ENCODE measurements at regions not wholly inside any gene's neighbourhood (a gene's known extent, or its start where the extent isn't known, plus 50 kb on each side); places are given as distances from the start of the nearest gene placed in this dataset.

DNA sequence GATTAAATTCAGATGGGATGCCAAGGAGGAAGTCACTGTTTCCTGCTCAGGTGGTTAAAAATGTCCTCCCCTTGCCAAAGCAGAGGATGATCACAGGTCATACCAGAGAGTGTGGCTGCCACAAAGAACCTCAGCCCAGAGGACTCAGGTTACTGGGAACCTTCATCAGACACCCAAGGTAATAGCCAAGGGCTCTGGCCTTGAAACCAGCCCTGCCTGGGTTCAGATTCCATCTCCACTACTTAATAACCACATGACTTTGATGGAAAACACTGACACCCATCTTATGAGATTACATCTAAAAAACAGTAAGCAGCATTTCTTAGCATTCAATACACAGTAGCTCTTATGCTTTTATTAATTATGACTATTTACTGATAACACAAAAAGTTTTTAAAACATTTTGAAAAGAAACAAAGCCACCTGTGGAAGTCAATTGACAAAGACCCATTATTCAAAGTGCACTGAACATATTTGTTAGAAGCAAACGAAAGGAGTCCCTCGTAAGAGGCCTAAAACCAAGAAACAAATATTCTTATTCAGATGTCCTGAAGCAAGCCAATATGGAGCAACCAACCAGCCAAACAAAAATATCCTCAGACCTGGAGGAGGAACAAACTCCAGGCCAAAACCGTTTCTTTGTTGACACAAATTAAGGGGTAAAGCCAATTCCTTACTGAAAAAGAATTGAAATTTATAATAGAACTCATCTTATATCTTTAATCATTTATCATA lies 241.5 kb downstream of the RNF152 start:
- TF ChIP-seq HDAC2 (IDR thresholded peaks at IDR 0.05) (no peak), SRF (IDR thresholded peaks at IDR 0.05; ENCODE audit: low read depth in 2 of 2, low read length in 2 of 2) (no peak), SIN3A (IDR thresholded peaks at IDR 0.05; ENCODE audit: low read depth, low read length) (no peak), ZNF24 (IDR thresholded peaks at IDR 0.05) (no peak), FOS (IDR thresholded peaks at IDR 0.05; ENCODE audit: borderline replicate concordance, extremely low read depth, insufficient read length) (no peak), EZH2 (IDR thresholded peaks at IDR 0.05; ENCODE audit: borderline replicate concordance, control insufficient read depth, low read depth, low read length) (no peak), ZZZ3 (IDR thresholded peaks at IDR 0.05; ENCODE audit: control insufficient read depth, insufficient read length, low read depth) (no peak), STAT3 (IDR thresholded peaks at IDR 0.05; ENCODE audit: low read depth, low read length) (no peak), CEBPB (IDR thresholded peaks at IDR 0.05; ENCODE audit: borderline replicate concordance in 1 of 2, low read depth in 2 of 2, low read length in 2 of 2) (no peak)
- TF ChIP-seq, protein P1, sequence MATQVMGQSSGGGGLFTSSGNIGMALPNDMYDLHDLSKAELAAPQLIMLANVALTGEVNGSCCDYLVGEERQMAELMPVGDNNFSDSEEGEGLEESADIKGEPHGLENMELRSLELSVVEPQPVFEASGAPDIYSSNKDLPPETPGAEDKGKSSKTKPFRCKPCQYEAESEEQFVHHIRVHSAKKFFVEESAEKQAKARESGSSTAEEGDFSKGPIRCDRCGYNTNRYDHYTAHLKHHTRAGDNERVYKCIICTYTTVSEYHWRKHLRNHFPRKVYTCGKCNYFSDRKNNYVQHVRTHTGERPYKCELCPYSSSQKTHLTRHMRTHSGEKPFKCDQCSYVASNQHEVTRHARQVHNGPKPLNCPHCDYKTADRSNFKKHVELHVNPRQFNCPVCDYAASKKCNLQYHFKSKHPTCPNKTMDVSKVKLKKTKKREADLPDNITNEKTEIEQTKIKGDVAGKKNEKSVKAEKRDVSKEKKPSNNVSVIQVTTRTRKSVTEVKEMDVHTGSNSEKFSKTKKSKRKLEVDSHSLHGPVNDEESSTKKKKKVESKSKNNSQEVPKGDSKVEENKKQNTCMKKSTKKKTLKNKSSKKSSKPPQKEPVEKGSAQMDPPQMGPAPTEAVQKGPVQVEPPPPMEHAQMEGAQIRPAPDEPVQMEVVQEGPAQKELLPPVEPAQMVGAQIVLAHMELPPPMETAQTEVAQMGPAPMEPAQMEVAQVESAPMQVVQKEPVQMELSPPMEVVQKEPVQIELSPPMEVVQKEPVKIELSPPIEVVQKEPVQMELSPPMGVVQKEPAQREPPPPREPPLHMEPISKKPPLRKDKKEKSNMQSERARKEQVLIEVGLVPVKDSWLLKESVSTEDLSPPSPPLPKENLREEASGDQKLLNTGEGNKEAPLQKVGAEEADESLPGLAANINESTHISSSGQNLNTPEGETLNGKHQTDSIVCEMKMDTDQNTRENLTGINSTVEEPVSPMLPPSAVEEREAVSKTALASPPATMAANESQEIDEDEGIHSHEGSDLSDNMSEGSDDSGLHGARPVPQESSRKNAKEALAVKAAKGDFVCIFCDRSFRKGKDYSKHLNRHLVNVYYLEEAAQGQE (IDR thresholded peaks at IDR 0.05; ENCODE audit: low read depth, low read length): no peak
- TF ChIP-seq, protein P2, sequence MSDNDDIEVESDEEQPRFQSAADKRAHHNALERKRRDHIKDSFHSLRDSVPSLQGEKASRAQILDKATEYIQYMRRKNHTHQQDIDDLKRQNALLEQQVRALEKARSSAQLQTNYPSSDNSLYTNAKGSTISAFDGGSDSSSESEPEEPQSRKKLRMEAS (IDR thresholded peaks at IDR 0.05; ENCODE audit: low read depth, low read length): no peak
